WTC11 (cell line): ENCODE measurements at regions not wholly inside any gene's neighbourhood (a gene's known extent, or its start where the extent isn't known, plus 50 kb on each side); places are given as distances from the start of the nearest gene placed in this dataset.

Source experiments
- ATAC-seq: fragments of 200-7000 bp; cut with Tn5 transposase; 2 replicates; pipeline ENCODE4 v1.10.0; 2021; ENCODE audit warnings: mild to moderate bottlenecking, moderate library complexity
- CTCF ChIA-PET: fragments of 300-600 bp; sonication (Branson Sonifier 250); formaldehyde crosslinking; loops from one replicate; lab custom pipeline; 2021; ENCODE audit warnings: antibody characterized with exemption; lab: Charles Lee
- POLR2A ChIA-PET: fragments of 350-600 bp; sonication (Branson Sonifier 250); formaldehyde crosslinking; loops from one replicate; lab custom pipeline; 2021; ENCODE audit warnings: antibody characterized with exemption; lab: Charles Lee
- DNase-seq: peaks from one replicate; pipeline ENCODE4 v3.0.0; 2021; ENCODE audit warnings: low spot score
- H3K27ac Mint-ChIP-seq: 2 replicates; pipeline ENCODE4 v1.8.0; 2021; ENCODE audit warnings: mixed read lengths
- H3K27me3 Mint-ChIP-seq: 2 replicates; pipeline ENCODE4 v1.8.0; 2021; ENCODE audit warnings: low read depth, mild to moderate bottlenecking, moderate library complexity, mixed read lengths
- H3K36me3 Mint-ChIP-seq: 2 replicates; pipeline ENCODE4 v1.8.0; 2021; ENCODE audit warnings: mixed read lengths
- H3K4me1 Mint-ChIP-seq: 2 replicates; pipeline ENCODE4 v1.8.0; 2022; ENCODE audit warnings: mixed read lengths
- H3K4me3 Mint-ChIP-seq: 2 replicates; pipeline ENCODE4 v1.8.0; 2021; ENCODE audit warnings: mild to moderate bottlenecking, moderate library complexity, mixed read lengths
- H3K9me3 Mint-ChIP-seq: 2 replicates; pipeline ENCODE4 v1.8.0; 2021; ENCODE audit warnings: mixed read lengths
- CDX4 ChIP-seq: fragments of 250-450 bp; sonication (Bioruptor Pico); IDR thresholded peaks from 2 replicates; pipeline ENCODE4 v1.9.0; 2021; ENCODE audit warnings: moderate library complexity, mild to moderate bottlenecking, inconsistent platforms, borderline replicate concordance
- CREM ChIP-seq: sonication (generic); formaldehyde crosslinking; IDR thresholded peaks from 2 replicates; pipeline ENCODE4 v1.8.1; 2022; ENCODE audit warnings: mild to moderate bottlenecking, missing genetic modification reagents, moderate library complexity
- E2F5 ChIP-seq: sonication (generic); formaldehyde crosslinking; IDR thresholded peaks from 2 replicates; pipeline ENCODE4 v1.8.1; 2022; ENCODE audit warnings: mild to moderate bottlenecking, moderate library complexity, missing genetic modification reagents
- ERG ChIP-seq: fragments of 250-450 bp; sonication (Bioruptor Pico); IDR thresholded peaks from 2 replicates; pipeline ENCODE4 v1.8.0; 2021; ENCODE audit warnings: mild to moderate bottlenecking
- ESRRA ChIP-seq: sonication (generic); formaldehyde crosslinking; IDR thresholded peaks from 2 replicates; pipeline ENCODE4 v1.8.1; 2022; ENCODE audit warnings: mild to moderate bottlenecking, missing genetic modification reagents, borderline replicate concordance
- JAZF1 ChIP-seq: fragments of 250-450 bp; sonication (Bioruptor Pico); IDR thresholded peaks from 2 replicates; pipeline ENCODE4 v1.9.0; 2021; ENCODE audit warnings: moderate library complexity, mild to moderate bottlenecking, inconsistent platforms
- MYBL2 ChIP-seq: sonication (generic); formaldehyde crosslinking; IDR thresholded peaks from 2 replicates; pipeline ENCODE4 v1.8.1; 2023; ENCODE audit warnings: mild to moderate bottlenecking, moderate library complexity, missing genetic modification reagents
- NFE2L1 ChIP-seq: sonication (generic); formaldehyde crosslinking; IDR thresholded peaks from 2 replicates; pipeline ENCODE4 v1.8.1; 2023; ENCODE audit warnings: missing genetic modification reagents
- PRDM15 ChIP-seq: sonication (generic); formaldehyde crosslinking; IDR thresholded peaks from 2 replicates; pipeline ENCODE4 v1.8.0; 2022; ENCODE audit warnings: missing genetic modification reagents
- RORB ChIP-seq: fragments of 250-450 bp; sonication (Bioruptor Pico); IDR thresholded peaks from 2 replicates; pipeline ENCODE4 v1.9.0; 2021; ENCODE audit warnings: mild to moderate bottlenecking
- SP1 ChIP-seq: sonication (generic); formaldehyde crosslinking; conservative IDR thresholded peaks from 2 replicates; pipeline ENCODE4 v1.8.1; 2022; ENCODE audit warnings: missing genetic modification reagents
- TEAD1 ChIP-seq: sonication (generic); formaldehyde crosslinking; IDR thresholded peaks from 2 replicates; pipeline ENCODE4 v1.8.0; 2022; ENCODE audit warnings: mild to moderate bottlenecking, missing genetic modification reagents
- ZNF121 ChIP-seq: sonication (generic); formaldehyde crosslinking; IDR thresholded peaks from 2 replicates; pipeline ENCODE4 v1.8.0; 2023; ENCODE audit warnings: missing genetic modification reagents
- ZNF219 ChIP-seq: sonication (generic); formaldehyde crosslinking; IDR thresholded peaks from 2 replicates; pipeline ENCODE4 v1.8.0; 2023; ENCODE audit warnings: missing genetic modification reagents, mild to moderate bottlenecking, borderline replicate concordance
- ZNF317 ChIP-seq: sonication (generic); formaldehyde crosslinking; IDR thresholded peaks from 2 replicates; pipeline ENCODE4 v1.8.1; 2023; ENCODE audit warnings: low read depth, mild to moderate bottlenecking, moderate library complexity, missing genetic modification reagents, borderline replicate concordance
- ZNF416 ChIP-seq: fragments of 250-450 bp; sonication (Bioruptor Pico); IDR thresholded peaks from 2 replicates; pipeline ENCODE4 v1.9.0; 2021; ENCODE audit warnings: mild to moderate bottlenecking, inconsistent platforms
- ZNF425 ChIP-seq: fragments of 250-450 bp; sonication (Bioruptor Pico); conservative IDR thresholded peaks from 2 replicates; pipeline ENCODE4 v1.9.0; 2021; ENCODE audit warnings: mild to moderate bottlenecking
- ZNF671 ChIP-seq: fragments of 250-450 bp; sonication (Bioruptor Pico); IDR thresholded peaks from 2 replicates; pipeline ENCODE4 v1.8.0; 2021; ENCODE audit warnings: mild to moderate bottlenecking
- TF ChIP-seq, protein P1 (sequence below): sonication (generic); formaldehyde crosslinking; IDR thresholded peaks from 2 replicates; pipeline ENCODE4 v1.8.1; 2023; ENCODE audit warnings: mild to moderate bottlenecking, moderate library complexity, missing genetic modification reagents

DNA sequence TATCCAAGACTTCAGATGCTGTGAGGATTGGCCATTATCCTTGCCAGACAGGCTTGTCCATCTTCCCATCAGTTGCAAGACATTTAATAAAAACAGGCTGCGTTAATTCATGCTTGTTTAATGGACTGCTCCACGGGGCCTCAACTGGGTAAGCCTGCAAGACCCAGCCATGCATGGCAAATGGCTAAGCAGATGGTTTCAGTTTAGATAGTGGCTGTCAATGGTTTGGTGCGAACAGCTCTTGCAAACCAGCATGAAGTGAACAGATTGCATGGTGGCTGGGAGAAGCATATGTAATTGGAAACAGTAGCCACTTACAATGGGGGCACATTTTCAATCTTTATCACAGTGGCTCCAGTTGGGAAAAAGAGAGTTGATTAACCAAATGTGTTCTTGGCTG lies 628.2 kb upstream of the KLF4 start (continued):
- TF ChIP-seq E2F5 (no peak), SP1 (no peak), NFE2L1 (CRISPR knock-in tag) (no peak), CREM (CRISPR knock-in tag) (no peak), ZNF425 (CRISPR knock-in tag) (no peak), PRDM15 (CRISPR knock-in tag) (no peak), ERG (CRISPR knock-in tag) (no peak), ZNF219 (CRISPR knock-in tag) (no peak), TEAD1 (no peak), ZNF317 (CRISPR knock-in tag) (no peak), RORB (CRISPR knock-in tag) (no peak)
- TF ChIP-seq, protein P1, sequence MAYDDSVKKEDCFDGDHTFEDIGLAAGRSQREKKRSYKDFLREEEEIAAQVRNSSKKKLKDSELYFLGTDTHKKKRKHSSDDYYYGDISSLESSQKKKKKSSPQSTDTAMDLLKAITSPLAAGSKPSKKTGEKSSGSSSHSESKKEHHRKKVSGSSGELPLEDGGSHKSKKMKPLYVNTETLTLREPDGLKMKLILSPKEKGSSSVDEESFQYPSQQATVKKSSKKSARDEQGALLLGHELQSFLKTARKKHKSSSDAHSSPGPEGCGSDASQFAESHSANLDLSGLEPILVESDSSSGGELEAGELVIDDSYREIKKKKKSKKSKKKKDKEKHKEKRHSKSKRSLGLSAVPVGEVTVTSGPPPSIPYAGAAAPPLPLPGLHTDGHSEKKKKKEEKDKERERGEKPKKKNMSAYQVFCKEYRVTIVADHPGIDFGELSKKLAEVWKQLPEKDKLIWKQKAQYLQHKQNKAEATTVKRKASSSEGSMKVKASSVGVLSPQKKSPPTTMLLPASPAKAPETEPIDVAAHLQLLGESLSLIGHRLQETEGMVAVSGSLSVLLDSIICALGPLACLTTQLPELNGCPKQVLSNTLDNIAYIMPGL (CRISPR knock-in tag) = no peak

- Mint-ChIP-seq H3K4me3 (no peak overlapping the region), H3K4me1 (no peaks in the 10 kb centered on the region), H3K27ac (no peak overlapping the region), H3K9me3 (peaks cover 4% of the 10 kb centered on the region; the same call in 1 of the 2 replicates), H3K36me3 (no peaks in the 10 kb centered on the region), H3K27me3 (no peaks in the 10 kb centered on the region)
- ChIA-PET POLR2A (no interaction called here), CTCF (no interaction called here)
- ATAC-seq (no peak), DNase-seq (no peak)
- no peak for TF ChIP-seq ZNF671 (CRISPR knock-in tag)
Measured at GRCh38 chr9:108117306-108117705, 627.7 kb upstream of the KLF4 start.

GRCh38 chr9:108113596-108113995 lies 624.0 kb upstream of the KLF4 start:
- DNase-seq (no peak), ATAC-seq (no peak)
- ChIA-PET POLR2A (no interaction called here), CTCF (no interaction called here)
- Mint-ChIP-seq H3K27me3 (no peaks in the 10 kb centered on the region), H3K36me3 (no peaks in the 10 kb centered on the region), H3K9me3 (no peaks in the 10 kb centered on the region), H3K4me3 (no peak overlapping the region), H3K27ac (no peak overlapping the region), H3K4me1 (peaks cover 7% of the 10 kb centered on the region)
- TF ChIP-seq ZNF416 (CRISPR knock-in tag) = no peak
- TF ChIP-seq ESRRA (CRISPR knock-in tag) = no peak
- TF ChIP-seq MYBL2 (CRISPR knock-in tag) = no peak
- TF ChIP-seq ZNF121 (CRISPR knock-in tag) = no peak
- TF ChIP-seq CDX4 (CRISPR knock-in tag) = no peak
- no peak for TF ChIP-seq JAZF1
